MM.1S (cell line): ENCODE measurements at regions not wholly inside any gene's neighbourhood (a gene's known extent, or its start where the extent isn't known, plus 50 kb on each side); places are given as distances from the start of the nearest gene placed in this dataset.

Source experiments
- CTCF ChIP-seq: fragments of 300-600 bp; sonication (generic); IDR thresholded peaks from 2 replicates; pipeline ENCODE4 v1.5.1; 2016; ENCODE audit warnings: antibody characterized with exemption, low read length, mixed read lengths
- EZH2 ChIP-seq: fragments of 300-600 bp; sonication (generic); optimal IDR thresholded peaks from 2 replicates; pipeline ENCODE3; 2017; ENCODE audit warnings: low read depth, mild to moderate bottlenecking, antibody characterized with exemption, low read length, mixed read lengths
- EZH2phosphoT487 ChIP-seq: fragments of 300-600 bp; sonication (generic); IDR thresholded peaks from 2 replicates; pipeline ENCODE4 v1.6.1; 2018; ENCODE audit warnings: antibody characterized with exemption, low read length

DNA sequence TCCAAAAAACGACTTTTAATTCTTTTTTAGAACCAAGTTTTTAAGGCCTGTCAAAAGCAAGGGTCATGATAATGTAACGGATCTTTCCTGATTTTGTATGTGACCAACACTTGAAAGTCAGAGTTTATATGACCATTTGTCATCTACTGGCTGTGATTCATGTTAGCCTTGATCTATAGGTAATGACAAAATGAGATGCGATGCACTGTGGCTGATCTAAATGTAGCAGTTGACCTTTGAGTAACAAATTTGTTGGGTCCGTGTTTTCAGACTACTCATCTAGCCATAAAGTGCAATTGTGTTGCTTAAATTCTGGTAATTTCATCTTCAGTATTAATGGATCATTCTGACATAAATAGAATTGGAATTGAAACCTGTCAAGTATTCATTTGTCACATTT is 202.5 kb downstream of the PCDH7 start:
- TF ChIP-seq CTCF = no peak
- no peak for TF ChIP-seq EZH2
- no peak for TF ChIP-seq EZH2phosphoT487
